Esophagus muscularis mucosa (tissue), 4 donors: ENCODE measurements at regions not wholly inside any gene's neighbourhood (a gene's known extent, or its start where the extent isn't known, plus 50 kb on each side); places are given as distances from the start of the nearest gene placed in this dataset.

Experiments
- DNase-seq: peaks from one replicate; pipeline ENCODE4 v3.0.0-alpha.2; 2017; ENCODE audit errors: extremely low spot score
- H3K27ac ChIP-seq, 4 donors: fragments of 200-600 bp; sonication (generic); replicated peaks in 1 of 4; 1 replicate in 3 of 4; 2 replicates in 1 of 4; pipeline ENCODE4 v1.5.1; 2016 to 2019; ENCODE audit warnings: mild to moderate bottlenecking in 1 of 4
- H3K27me3 ChIP-seq, 4 donors: fragments of 200-600 bp; sonication (generic); one replicate each; pipeline versions ENCODE4 v1.5.1 to v1.6.0; 2016 to 2019
- H3K36me3 ChIP-seq, 4 donors: fragments of 200-600 bp; sonication (generic); one replicate each; pipeline ENCODE4 v1.5.1; 2016 to 2019
- H3K4me1 ChIP-seq, 4 donors: fragments of 200-600 bp; sonication (generic); one replicate each; pipeline ENCODE4 v1.5.1; 2016 to 2019
- H3K4me3 ChIP-seq, 4 donors: fragments of 200-600 bp; sonication (generic); 1 replicate in 2 of 4; 2 replicates in 2 of 4; pipeline ENCODE4 v1.5.1; 2016 to 2019; ENCODE audit warnings: mild to moderate bottlenecking in 4 of 4, moderate library complexity in 1 of 4
- H3K9me3 ChIP-seq, 4 donors: fragments of 200-600 bp; sonication (generic); 1 replicate in 3 of 4; 2 replicates in 1 of 4; pipeline ENCODE4 v1.5.1; 2016 to 2019
- EP300 ChIP-seq: sonication (generic); formaldehyde crosslinking; IDR thresholded peaks from one replicate; pipeline ENCODE4 v1.6.1; 2017; ENCODE audit warnings: antibody characterized with exemption
- POLR2A ChIP-seq: fragments of 450-650 bp; IDR thresholded peaks from one replicate; pipeline ENCODE4 v1.6.1; 2017; ENCODE audit warnings: antibody characterized with exemption, moderate library complexity, mild to moderate bottlenecking, low read depth
- POLR2AphosphoS5 ChIP-seq, 2 donors: sonication (generic); formaldehyde crosslinking; IDR thresholded peaks; one replicate each; pipeline ENCODE4 v1.6.1; 2017; ENCODE audit warnings: antibody characterized with exemption in 2 of 2
- WGBS: methylation state at CpG from one replicate; pipeline ENCODE4 v1.1.5; 2018; 5-methylcytosine and 5-hydroxymethylcytosine counted together
- intact Hi-C: fragments of 100-400 bp; cut with DNase I; formaldehyde crosslinking; loops from one replicate; pipeline ENCODE4 v1.15.1; 2023
- TF ChIP-seq, protein P1 (sequence below), 3 experiments: fragments of 200-600 bp in 2 of 3; fragments of 450-650 bp in 1 of 3; sonication (generic) in 2 of 3; IDR thresholded peaks; one replicate each; pipeline ENCODE4 v1.5.1; 2017 to 2019; ENCODE audit warnings: antibody characterized with exemption in 3 of 3, mild to moderate bottlenecking in 2 of 3, moderate library complexity in 1 of 3

DNA sequence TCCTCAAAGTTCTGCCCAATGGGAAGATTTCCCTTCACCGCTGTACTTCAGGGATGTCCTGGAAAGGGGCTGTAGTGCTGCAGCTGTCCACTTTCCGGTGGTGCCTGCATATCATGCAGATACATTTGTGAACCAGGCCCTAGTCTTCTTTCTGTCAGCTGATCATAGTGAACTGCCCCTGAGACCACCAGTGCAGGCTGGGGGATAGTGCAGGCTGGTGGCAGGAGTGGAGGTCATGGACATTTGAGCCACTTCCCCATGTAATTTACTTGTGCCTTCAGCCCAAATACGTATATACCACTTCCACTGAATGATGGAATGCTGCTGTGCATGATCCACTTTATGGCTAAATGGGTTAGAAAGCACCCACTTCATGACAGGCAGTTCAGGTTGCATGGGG is 120.0 kb downstream of the ZNF280B start:
- no peak overlapping the region for H3K27ac ChIP-seq
- no peak overlapping the region for H3K4me3 ChIP-seq
- H3K4me1 ChIP-seq, result no peaks in the 10 kb centered on the region
- TF ChIP-seq POLR2AphosphoS5 (IDR thresholded peaks at IDR 0.05), result no peak
- TF ChIP-seq, protein P1, sequence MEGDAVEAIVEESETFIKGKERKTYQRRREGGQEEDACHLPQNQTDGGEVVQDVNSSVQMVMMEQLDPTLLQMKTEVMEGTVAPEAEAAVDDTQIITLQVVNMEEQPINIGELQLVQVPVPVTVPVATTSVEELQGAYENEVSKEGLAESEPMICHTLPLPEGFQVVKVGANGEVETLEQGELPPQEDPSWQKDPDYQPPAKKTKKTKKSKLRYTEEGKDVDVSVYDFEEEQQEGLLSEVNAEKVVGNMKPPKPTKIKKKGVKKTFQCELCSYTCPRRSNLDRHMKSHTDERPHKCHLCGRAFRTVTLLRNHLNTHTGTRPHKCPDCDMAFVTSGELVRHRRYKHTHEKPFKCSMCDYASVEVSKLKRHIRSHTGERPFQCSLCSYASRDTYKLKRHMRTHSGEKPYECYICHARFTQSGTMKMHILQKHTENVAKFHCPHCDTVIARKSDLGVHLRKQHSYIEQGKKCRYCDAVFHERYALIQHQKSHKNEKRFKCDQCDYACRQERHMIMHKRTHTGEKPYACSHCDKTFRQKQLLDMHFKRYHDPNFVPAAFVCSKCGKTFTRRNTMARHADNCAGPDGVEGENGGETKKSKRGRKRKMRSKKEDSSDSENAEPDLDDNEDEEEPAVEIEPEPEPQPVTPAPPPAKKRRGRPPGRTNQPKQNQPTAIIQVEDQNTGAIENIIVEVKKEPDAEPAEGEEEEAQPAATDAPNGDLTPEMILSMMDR (IDR thresholded peaks at IDR 0.05), result no peak
- TF ChIP-seq POLR2A, result no peak
- TF ChIP-seq EP300, result no peak
- DNase-seq, result peak; percentile 45
- H3K27me3 ChIP-seq, result peaks cover 0 to 61% (median 0%) of the 10 kb centered on the region in 4 donors
- 91% methylated on average over 3 of the region's 3 CpGs for WGBS
- H3K36me3 ChIP-seq, result no peaks in the 10 kb centered on the region
- intact Hi-C loops, result no loop called here
- H3K9me3 ChIP-seq, result peaks cover 0 to 16% (median 6%) of the 10 kb centered on the region in 4 donors

DNA sequence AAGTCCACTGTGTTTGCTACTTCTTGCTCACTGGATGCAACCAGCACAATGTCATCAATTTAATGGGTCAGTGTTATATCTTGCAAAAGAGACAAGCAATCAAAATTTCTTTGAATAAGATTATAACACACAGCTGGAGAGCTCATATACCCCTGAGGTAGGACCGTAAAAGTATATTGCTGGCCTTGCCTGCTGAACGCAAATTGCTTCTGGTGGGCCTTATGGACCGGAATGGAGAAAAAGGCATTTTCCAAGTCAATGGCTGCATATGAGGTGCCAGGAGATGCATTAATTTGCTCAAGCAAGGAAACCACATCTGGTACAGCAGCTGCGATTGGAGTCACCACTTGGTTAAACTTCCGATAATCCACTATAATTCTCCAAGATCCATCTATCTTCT is 119.1 kb downstream of the ZNF280B start:
- Histone ChIP-seq H3K4me3 (no peak overlapping the region), H3K36me3 (no peaks in the 10 kb centered on the region), H3K4me1 (no peaks in the 10 kb centered on the region), H3K27ac (no peak overlapping the region), H3K27me3 (peaks cover 0 to 61% (median 0%) of the 10 kb centered on the region in 4 donors), H3K9me3 (peaks cover 0 to 26% (median 6%) of the 10 kb centered on the region in 4 donors)
- 95% methylated on average over 5 of the region's 5 CpGs for WGBS
- TF ChIP-seq EP300 (no peak), POLR2AphosphoS5 (IDR thresholded peaks at IDR 0.05) (no peak), POLR2A (no peak)
- TF ChIP-seq, protein P1 (IDR thresholded peaks at IDR 0.05), result no peak
- intact Hi-C loops, result no loop called here
- DNase-seq, result peak; percentile 60

DNA sequence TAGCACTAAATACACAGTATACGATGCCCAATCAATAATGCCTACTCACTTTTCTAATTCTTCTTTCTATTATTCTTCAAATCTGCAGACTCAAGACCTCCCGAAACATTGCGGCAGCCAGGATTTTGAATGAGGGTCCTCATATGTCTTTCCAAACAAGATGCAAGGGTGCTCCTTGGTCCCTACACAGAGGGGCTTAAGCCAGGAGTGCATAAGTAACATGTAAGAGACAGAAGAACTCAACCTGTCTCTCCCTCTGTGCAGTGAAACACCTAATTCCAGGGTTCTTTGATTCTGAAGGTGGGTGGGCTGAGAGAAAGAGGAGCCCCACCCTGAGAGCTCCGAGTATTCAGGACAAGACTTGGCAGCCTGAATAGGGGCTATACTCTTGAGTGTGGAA is 117.6 kb downstream of the ZNF280B start:
- DNase-seq, result peak; percentile 78
- no peak overlapping the region for H3K4me3 ChIP-seq
- peaks cover 0 to 49% (median 0%) of the 10 kb centered on the region in 4 donors for H3K27me3 ChIP-seq
- intact Hi-C loops, result no loop called here
- peaks cover 0 to 26% (median 6%) of the 10 kb centered on the region in 4 donors for H3K9me3 ChIP-seq
- H3K27ac ChIP-seq, result no peak overlapping the region
- 90% methylated on average over 4 of the region's 4 CpGs for WGBS
- no peaks in the 10 kb centered on the region for H3K36me3 ChIP-seq
- no peaks in the 10 kb centered on the region for H3K4me1 ChIP-seq
- TF ChIP-seq, protein P1 (IDR thresholded peaks at IDR 0.05), result no peak
- no peak for TF ChIP-seq POLR2A
- no peak for TF ChIP-seq POLR2AphosphoS5 (IDR thresholded peaks at IDR 0.05)
- TF ChIP-seq EP300, result no peak

DNA sequence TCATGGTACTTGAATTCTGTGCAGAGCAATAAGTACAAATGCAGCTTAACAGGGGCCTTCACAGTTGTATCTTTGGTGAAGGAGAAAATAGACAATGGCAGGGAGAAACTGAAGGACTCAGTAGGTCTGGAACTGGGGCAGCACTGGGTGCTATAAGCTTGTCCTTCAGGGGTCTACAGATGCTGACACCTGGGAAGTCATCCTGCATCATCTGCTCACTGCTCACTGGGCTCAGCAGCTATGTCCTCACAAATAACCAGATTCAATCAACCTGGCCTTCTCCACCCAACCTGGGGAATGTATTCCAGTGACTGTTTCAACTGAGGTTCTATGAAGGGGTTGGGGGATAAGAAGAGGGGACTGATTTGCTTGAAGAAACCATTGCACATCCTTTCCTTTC is 117.0 kb downstream of the ZNF280B start:
- Histone ChIP-seq H3K9me3 (peaks cover 0 to 26% (median 6%) of the 10 kb centered on the region in 4 donors), H3K36me3 (no peaks in the 10 kb centered on the region), H3K27me3 (peaks cover 0 to 46% (median 0%) of the 10 kb centered on the region in 4 donors), H3K27ac (no peak overlapping the region), H3K4me3 (no peak overlapping the region), H3K4me1 (peaks cover 0 to under 1% (median 0%) of the 10 kb centered on the region in 4 donors)
- TF ChIP-seq EP300 (no peak), POLR2A (no peak), POLR2AphosphoS5 (IDR thresholded peaks at IDR 0.05) (no peak)
- TF ChIP-seq, protein P1 (IDR thresholded peaks at IDR 0.05), result no peak
- intact Hi-C loops, result no loop called here
- peak; percentile 80 for DNase-seq

DNA sequence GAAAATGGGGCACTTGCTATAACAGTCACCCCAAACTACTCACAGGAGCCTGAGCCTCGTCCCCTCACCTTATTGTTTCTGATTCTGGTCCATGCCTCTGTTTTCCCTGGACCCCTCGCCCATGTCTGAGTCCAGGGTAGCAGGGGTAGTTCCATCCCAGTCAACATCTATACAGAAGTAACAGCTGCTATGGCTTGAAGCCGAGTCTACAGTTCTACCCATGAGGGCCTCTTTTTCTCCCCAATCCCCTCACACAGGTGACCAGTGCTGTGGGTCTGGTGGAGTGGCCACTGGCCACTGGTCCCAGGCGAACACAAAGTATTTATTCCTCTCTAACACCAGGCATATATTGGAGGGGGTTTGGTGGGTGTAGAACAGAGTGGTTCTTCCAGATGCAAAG is 116.4 kb downstream of the ZNF280B start:
- intact Hi-C loops, result no loop called here
- Histone ChIP-seq H3K9me3 (peaks cover 0 to 26% (median 6%) of the 10 kb centered on the region in 4 donors), H3K27me3 (peaks cover 0 to 49% (median 0%) of the 10 kb centered on the region in 4 donors), H3K36me3 (no peaks in the 10 kb centered on the region), H3K27ac (no peak overlapping the region), H3K4me1 (peaks cover 0 to 7% (median 2%) of the 10 kb centered on the region in 4 donors), H3K4me3 (no peak overlapping the region)
- 64% methylated on average over 4 of the region's 4 CpGs for WGBS
- peak; percentile 64 for DNase-seq
- TF ChIP-seq POLR2A, result no peak
- TF ChIP-seq EP300, result no peak
- TF ChIP-seq POLR2AphosphoS5 (IDR thresholded peaks at IDR 0.05), result no peak
- TF ChIP-seq, protein P1 (IDR thresholded peaks at IDR 0.05), result no peak
